HepG2 (cell line): ENCODE measurements at regions not wholly inside any gene's neighbourhood (a gene's known extent, or its start where the extent isn't known, plus 50 kb on each side); places are given as distances from the start of the nearest gene placed in this dataset.

Source experiments
- ATAC-seq: fragments of 200-7000 bp; cut with Tn5 transposase; 3 replicates; pipeline ENCODE4 v1.9.1; 2020; ENCODE audit warnings: mild to moderate bottlenecking, moderate library complexity
- BruUV-seq: library from RNA; stranded (reverse); fragments of 400-500 nt; replicated peaks from 2 replicates; lab custom pipeline; 2021; lab: Mats Ljungman, UMichigan
- CTCF ChIA-PET: fragments of 300-600 bp; formaldehyde crosslinking; extraction: SDS; loops from one replicate; lab custom pipeline; 2021; ENCODE audit warnings: low total read pairs, inconsistent platforms, low intra/inter-chr PET ratio; lab: Yijun Ruan, JAX
- POLR2A ChIA-PET: fragments of 350-600 bp; sonication (Branson Sonifier 250); formaldehyde crosslinking; loops from one replicate; lab custom pipeline; 2020; ENCODE audit warnings: antibody characterized with exemption, inconsistent platforms; lab: Yijun Ruan, JAX
- DNase-seq: peaks from one replicate; pipeline ENCODE4 v3.0.0-alpha.2; 2015; ENCODE audit warnings: low spot score
- FAIRE-seq: peaks from 3 replicates; lab custom pipeline; 2011; peaks lifted over from hg19 to GRCh38; lab: Jason Lieb, UNC
- H2AFZ ChIP-seq: one replicate; pipeline ENCODE4 v1.6.1; 2011; ENCODE audit warnings: low read length, inconsistent platforms
- H3K27ac ChIP-seq: fragments of 300-600 bp; 3 replicates; pipeline ENCODE4 v1.8.0; 2011; ENCODE audit warnings: mixed run types, mild to moderate bottlenecking, mixed read lengths, low read length, inconsistent platforms; ENCODE audit not compliant: insufficient read depth; ENCODE audit errors: extremely low read length
- H3K27me3 ChIP-seq, 2 experiments: fragments of 200-600 bp in 1 of 2; 2 replicates in 1 of 2; 3 replicates in 1 of 2; pipeline versions ENCODE4 v1.6.0 to v1.8.0; 2011; ENCODE audit warnings: low read length in 2 of 2, mild to moderate bottlenecking in 2 of 2, moderate library complexity in 2 of 2, inconsistent platforms in 1 of 2; ENCODE audit not compliant: insufficient read depth in 2 of 2, control insufficient read depth in 1 of 2
- H3K36me3 ChIP-seq, 2 experiments: fragments of 200-600 bp in 1 of 2; replicated peaks in 1 of 2; 2 replicates in 1 of 2; 3 replicates in 1 of 2; pipeline versions ENCODE4 v1.5.1 to v1.8.0; 2011; ENCODE audit warnings: low read length in 2 of 2, inconsistent platforms in 1 of 2; ENCODE audit not compliant: insufficient read depth in 2 of 2, control insufficient read depth in 1 of 2
- H3K4me1 ChIP-seq: 2 replicates; pipeline ENCODE4 v1.5.1; 2012; ENCODE audit warnings: low read length, inconsistent platforms; ENCODE audit not compliant: insufficient read depth
- H3K4me2 ChIP-seq: 2 replicates; pipeline ENCODE4 v1.6.0; 2011; ENCODE audit warnings: low read depth, low read length, inconsistent platforms
- H3K4me3 ChIP-seq, 3 experiments: fragments of 200-600 bp in 1 of 3; sonication (generic), shearing (Covaris generic) in 1 of 3; replicated peaks in 1 of 3; 2 replicates each; pipeline ENCODE4 v1.5.1; 2011 to 2016; ENCODE audit warnings: low read length in 3 of 3, inconsistent platforms in 2 of 3, low read depth in 2 of 3, mild to moderate bottlenecking in 2 of 3, control low read depth in 1 of 3, mixed read lengths in 1 of 3; ENCODE audit not compliant: insufficient read depth in 1 of 3
- H3K79me2 ChIP-seq: one replicate; pipeline ENCODE4 v1.6.1; 2011; ENCODE audit warnings: low read length, inconsistent platforms; ENCODE audit not compliant: insufficient read depth
- H3K9ac ChIP-seq: 2 replicates; pipeline ENCODE4 v1.6.0; 2011; ENCODE audit warnings: mild to moderate bottlenecking, low read depth, low read length, inconsistent platforms; ENCODE audit not compliant: insufficient read depth
- H3K9me3 ChIP-seq: 2 replicates; pipeline ENCODE4 v1.5.1; 2012; ENCODE audit warnings: mild to moderate bottlenecking, low read length
- H4K20me1 ChIP-seq: 2 replicates; pipeline ENCODE4 v1.6.0; 2011; ENCODE audit warnings: inconsistent platforms, mild to moderate bottlenecking, low read length, moderate library complexity; ENCODE audit not compliant: insufficient read depth
- MIER2 ChIP-seq: IDR thresholded peaks from 2 replicates; pipeline ENCODE4 v1.6.1; 2016; ENCODE audit warnings: missing biosample characterization, missing genetic modification reagents
- NFATC3 ChIP-seq: sonication (generic); formaldehyde crosslinking; IDR thresholded peaks from 2 replicates; pipeline ENCODE4 v1.5.1; 2020; ENCODE audit warnings: mild to moderate bottlenecking, missing genetic modification reagents
- PAWR ChIP-seq: sonication (generic); formaldehyde crosslinking; IDR thresholded peaks from 2 replicates; pipeline ENCODE4 v1.4.0; 2020; ENCODE audit warnings: missing genetic modification reagents, mild to moderate bottlenecking, borderline replicate concordance
- RAD21 ChIP-seq: fragments of 450-650 bp; formaldehyde crosslinking; IDR thresholded peaks from 2 replicates; pipeline ENCODE4 v1.5.0; 2020; ENCODE audit warnings: mild to moderate bottlenecking
- TBL1XR1 ChIP-seq: fragments of 150-350 bp; IDR thresholded peaks from 2 replicates; pipeline ENCODE4 v1.6.1; 2014; ENCODE audit warnings: borderline replicate concordance, low read length; ENCODE audit not compliant: partially characterized antibody
- U2AF1 ChIP-seq: fragments of 200-400 bp; formaldehyde crosslinking; optimal IDR thresholded peaks from 2 replicates; pipeline ENCODE3; 2017; ENCODE audit warnings: mild to moderate bottlenecking, low read depth, low read length
- ZNF263 ChIP-seq: sonication (generic); formaldehyde crosslinking; IDR thresholded peaks from 2 replicates; pipeline ENCODE4 v1.4.0; 2020; ENCODE audit warnings: missing genetic modification reagents
- ZSCAN12 ChIP-seq: sonication (generic); formaldehyde crosslinking; IDR thresholded peaks from 2 replicates; pipeline ENCODE4 v1.9.0; 2021; ENCODE audit warnings: mild to moderate bottlenecking, missing genetic modification reagents
- ZSCAN30 ChIP-seq: sonication (generic); formaldehyde crosslinking; IDR thresholded peaks from 2 replicates; pipeline ENCODE4 v1.5.0; 2020; ENCODE audit warnings: mild to moderate bottlenecking, missing genetic modification reagents
- WGBS: methylation state at CpG from one replicate; pipeline ENCODE4 v1.1.6; 2017; ENCODE audit warnings: low lambda C conversion rate; 5-methylcytosine and 5-hydroxymethylcytosine counted together
- in situ Hi-C: cut with HindIII; loops from 2 replicates; pipeline ENCODE4 v1.10.0; 2017; ENCODE audit warnings: low pct_unique_long_range_greater_than_20kb; ENCODE audit not compliant: extremely low pct_ligation_motif_present
- intact Hi-C: fragments of 100-400 bp; cut with micrococcal nuclease; formaldehyde crosslinking; loops from one replicate; pipeline ENCODE4 v1.10.0; 2022; ENCODE audit not compliant: unreplicated experiment
- TF ChIP-seq, protein P1 (sequence below): sonication (generic); formaldehyde crosslinking; IDR thresholded peaks from 2 replicates; pipeline ENCODE4 v1.4.0; 2020; ENCODE audit warnings: missing genetic modification reagents, borderline replicate concordance
- TF ChIP-seq, protein P2 (sequence below): sonication (generic); formaldehyde crosslinking; IDR thresholded peaks from 2 replicates; pipeline ENCODE4 v1.5.0; 2020; ENCODE audit warnings: mild to moderate bottlenecking, missing genetic modification reagents, borderline replicate concordance

DNA sequence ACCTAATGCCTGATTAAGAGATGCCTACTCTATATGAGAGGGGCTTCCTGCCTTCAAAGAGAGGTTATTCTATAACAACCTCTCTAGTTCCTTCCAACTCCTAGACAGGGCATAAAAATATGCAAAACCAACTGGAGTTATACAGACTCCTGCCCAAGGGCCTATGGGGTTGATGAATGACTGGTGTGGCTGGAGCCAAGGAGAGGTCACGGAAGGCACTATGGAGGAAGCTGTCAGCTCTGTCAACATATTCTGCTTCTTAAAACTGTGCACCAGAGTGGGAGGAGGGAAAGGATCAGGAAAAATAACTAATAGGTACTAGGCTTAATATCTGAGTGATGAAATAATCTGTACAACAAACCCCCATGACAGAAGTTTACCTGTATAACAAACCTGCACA is 120.9 kb upstream of the CDC42EP3 start:
- Histone ChIP-seq H3K4me2 (no peak overlapping the region), H3K79me2 (no peaks in the 10 kb centered on the region), H3K4me3 (no peak overlapping the region), H4K20me1 (no peaks in the 10 kb centered on the region), H3K27ac (no peak overlapping the region), H3K4me1 (no peaks in the 10 kb centered on the region), H3K9me3 (peaks cover 19% of the 10 kb centered on the region), H3K9ac (no peak overlapping the region), H3K27me3 (no peaks in the 10 kb centered on the region), H2AFZ (no peak overlapping the region), H3K36me3 (no peaks in the 10 kb centered on the region)
- BruUV-seq = no TSS peak
- FAIRE-seq (no peak), DNase-seq (no peak), ATAC-seq (no peak)
- in situ Hi-C loops = no loop called here
- ChIA-PET POLR2A (no interaction called here), CTCF (no interaction called here)
- WGBS = 63% methylated on average over 1 of the region's 1 CpG
- intact Hi-C loops = no loop called here
- TF ChIP-seq RAD21 = no peak

DNA sequence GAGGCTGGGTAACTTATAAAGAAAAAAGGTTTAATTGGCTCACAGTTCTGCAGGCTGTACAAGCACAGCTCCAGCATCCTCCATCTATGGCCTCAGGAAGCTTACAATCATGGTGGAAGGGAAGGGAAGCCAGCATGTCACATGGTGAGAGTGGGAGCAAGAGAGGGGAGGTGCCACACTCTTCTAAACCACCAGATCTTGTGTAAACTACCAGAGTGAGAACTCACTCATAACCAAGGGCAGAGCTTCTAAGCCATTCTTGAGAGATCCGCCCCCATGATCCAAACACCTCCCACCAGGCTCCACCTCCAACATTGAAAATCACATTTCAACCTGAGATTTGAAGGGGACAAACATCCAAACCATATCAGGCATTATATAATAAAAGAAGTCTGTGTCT is 121.6 kb upstream of the CDC42EP3 start:
- FAIRE-seq (no peak), DNase-seq (no peak), ATAC-seq (no peak)
- Histone ChIP-seq H3K36me3 (no peaks in the 10 kb centered on the region), H3K4me3 (no peak overlapping the region), H3K79me2 (no peaks in the 10 kb centered on the region), H3K4me1 (no peaks in the 10 kb centered on the region), H3K4me2 (no peak overlapping the region), H3K27ac (no peak overlapping the region), H4K20me1 (no peaks in the 10 kb centered on the region), H3K9ac (no peak overlapping the region), H2AFZ (no peak overlapping the region), H3K27me3 (no peaks in the 10 kb centered on the region), H3K9me3 (peaks cover 14% of the 10 kb centered on the region)
- intact Hi-C loops (no loop called here), in situ Hi-C loops (no loop called here)
- POLR2A ChIA-PET = no interaction called here
- 0% methylated on average over 1 of the region's 1 CpG for WGBS
- CTCF ChIA-PET = no interaction called here
- BruUV-seq = no TSS peak
- TF ChIP-seq NFATC3 (no peak), MIER2 (no peak), ZSCAN30 (CRISPR knock-in tag) (no peak), U2AF1 (no peak), ZSCAN12 (CRISPR knock-in tag) (no peak), ZNF263 (CRISPR knock-in tag) (no peak), TBL1XR1 (no peak), PAWR (CRISPR knock-in tag) (no peak)
- TF ChIP-seq, protein P1, sequence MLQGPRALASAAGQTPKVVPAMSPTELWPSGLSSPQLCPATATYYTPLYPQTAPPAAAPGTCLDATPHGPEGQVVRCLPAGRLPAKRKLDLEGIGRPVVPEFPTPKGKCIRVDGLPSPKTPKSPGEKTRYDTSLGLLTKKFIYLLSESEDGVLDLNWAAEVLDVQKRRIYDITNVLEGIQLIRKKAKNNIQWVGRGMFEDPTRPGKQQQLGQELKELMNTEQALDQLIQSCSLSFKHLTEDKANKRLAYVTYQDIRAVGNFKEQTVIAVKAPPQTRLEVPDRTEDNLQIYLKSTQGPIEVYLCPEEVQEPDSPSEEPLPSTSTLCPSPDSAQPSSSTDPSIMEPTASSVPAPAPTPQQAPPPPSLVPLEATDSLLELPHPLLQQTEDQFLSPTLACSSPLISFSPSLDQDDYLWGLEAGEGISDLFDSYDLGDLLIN (CRISPR knock-in tag) = no peak
- TF ChIP-seq, protein P2, sequence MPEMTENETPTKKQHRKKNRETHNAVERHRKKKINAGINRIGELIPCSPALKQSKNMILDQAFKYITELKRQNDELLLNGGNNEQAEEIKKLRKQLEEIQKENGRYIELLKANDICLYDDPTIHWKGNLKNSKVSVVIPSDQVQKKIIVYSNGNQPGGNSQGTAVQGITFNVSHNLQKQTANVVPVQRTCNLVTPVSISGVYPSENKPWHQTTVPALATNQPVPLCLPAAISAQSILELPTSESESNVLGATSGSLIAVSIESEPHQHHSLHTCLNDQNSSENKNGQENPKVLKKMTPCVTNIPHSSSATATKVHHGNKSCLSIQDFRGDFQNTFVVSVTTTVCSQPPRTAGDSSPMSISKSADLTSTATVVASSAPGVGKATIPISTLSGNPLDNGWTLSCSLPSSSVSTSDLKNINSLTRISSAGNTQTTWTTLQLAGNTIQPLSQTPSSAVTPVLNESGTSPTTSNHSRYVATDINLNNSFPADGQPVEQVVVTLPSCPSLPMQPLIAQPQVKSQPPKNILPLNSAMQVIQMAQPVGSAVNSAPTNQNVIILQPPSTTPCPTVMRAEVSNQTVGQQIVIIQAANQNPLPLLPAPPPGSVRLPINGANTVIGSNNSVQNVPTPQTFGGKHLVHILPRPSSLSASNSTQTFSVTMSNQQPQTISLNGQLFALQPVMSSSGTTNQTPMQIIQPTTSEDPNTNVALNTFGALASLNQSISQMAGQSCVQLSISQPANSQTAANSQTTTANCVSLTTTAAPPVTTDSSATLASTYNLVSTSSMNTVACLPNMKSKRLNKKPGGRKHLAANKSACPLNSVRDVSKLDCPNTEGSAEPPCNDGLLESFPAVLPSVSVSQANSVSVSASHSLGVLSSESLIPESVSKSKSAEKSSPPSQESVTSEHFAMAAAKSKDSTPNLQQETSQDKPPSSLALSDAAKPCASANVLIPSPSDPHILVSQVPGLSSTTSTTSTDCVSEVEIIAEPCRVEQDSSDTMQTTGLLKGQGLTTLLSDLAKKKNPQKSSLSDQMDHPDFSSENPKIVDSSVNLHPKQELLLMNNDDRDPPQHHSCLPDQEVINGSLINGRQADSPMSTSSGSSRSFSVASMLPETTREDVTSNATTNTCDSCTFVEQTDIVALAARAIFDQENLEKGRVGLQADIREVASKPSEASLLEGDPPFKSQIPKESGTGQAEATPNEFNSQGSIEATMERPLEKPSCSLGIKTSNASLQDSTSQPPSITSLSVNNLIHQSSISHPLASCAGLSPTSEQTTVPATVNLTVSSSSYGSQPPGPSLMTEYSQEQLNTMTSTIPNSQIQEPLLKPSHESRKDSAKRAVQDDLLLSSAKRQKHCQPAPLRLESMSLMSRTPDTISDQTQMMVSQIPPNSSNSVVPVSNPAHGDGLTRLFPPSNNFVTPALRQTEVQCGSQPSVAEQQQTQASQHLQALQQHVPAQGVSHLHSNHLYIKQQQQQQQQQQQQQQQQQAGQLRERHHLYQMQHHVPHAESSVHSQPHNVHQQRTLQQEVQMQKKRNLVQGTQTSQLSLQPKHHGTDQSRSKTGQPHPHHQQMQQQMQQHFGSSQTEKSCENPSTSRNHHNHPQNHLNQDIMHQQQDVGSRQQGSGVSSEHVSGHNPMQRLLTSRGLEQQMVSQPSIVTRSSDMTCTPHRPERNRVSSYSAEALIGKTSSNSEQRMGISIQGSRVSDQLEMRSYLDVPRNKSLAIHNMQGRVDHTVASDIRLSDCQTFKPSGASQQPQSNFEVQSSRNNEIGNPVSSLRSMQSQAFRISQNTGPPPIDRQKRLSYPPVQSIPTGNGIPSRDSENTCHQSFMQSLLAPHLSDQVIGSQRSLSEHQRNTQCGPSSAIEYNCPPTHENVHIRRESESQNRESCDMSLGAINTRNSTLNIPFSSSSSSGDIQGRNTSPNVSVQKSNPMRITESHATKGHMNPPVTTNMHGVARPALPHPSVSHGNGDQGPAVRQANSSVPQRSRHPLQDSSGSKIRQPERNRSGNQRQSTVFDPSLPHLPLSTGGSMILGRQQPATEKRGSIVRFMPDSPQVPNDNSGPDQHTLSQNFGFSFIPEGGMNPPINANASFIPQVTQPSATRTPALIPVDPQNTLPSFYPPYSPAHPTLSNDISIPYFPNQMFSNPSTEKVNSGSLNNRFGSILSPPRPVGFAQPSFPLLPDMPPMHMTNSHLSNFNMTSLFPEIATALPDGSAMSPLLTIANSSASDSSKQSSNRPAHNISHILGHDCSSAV (CRISPR knock-in tag) = no peak
